Amniotic stem cell (primary cell): ENCODE measurements at regions not wholly inside any gene's neighbourhood (a gene's known extent, or its start where the extent isn't known, plus 50 kb on each side); places are given as distances from the start of the nearest gene placed in this dataset.

Experiments used
- DNase-seq: peaks from one replicate; lab custom pipeline; 2025; lab: John Stamatoyannopoulos, UW

DNA sequence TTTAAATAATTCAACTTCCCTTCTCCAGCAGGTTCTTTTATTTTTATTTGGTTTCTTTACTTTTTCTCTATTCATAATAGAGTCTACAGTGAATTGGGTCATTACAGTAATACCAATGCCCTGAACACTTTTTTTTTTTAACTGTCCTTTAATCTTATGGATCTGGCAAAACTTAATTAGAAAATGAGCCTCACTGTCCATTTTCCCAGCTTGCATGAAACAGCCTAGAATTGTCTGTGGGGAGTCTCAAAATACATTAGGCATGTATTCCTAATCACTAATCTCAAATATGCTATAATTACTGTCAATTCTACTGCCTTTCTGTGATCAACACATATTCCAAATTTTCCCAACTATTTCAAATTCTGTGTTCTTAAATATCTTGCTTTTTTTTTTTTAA lies 406.8 kb downstream of the ANXA1 start:
- no peak for DNase-seq

DNA sequence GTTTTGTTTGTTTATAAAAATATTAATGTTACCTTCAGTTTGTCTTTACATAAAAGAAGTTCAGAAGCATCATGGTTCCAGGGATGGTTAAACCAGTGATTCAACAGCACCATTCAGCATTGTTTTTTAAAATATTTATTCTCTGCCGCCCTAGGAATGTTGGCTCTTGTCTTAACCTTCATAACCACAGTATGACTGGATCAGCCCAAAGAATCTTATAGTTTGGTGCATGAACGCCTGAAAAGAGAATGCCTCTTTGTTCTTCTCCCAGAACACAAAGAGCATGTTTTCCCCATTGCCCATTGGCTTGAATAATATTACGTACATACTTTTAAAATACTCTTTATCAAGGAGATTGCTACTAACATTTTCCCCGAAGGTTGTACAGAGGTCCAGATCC lies 413.4 kb downstream of the ANXA1 start:
- DNase-seq, result no peak

DNA sequence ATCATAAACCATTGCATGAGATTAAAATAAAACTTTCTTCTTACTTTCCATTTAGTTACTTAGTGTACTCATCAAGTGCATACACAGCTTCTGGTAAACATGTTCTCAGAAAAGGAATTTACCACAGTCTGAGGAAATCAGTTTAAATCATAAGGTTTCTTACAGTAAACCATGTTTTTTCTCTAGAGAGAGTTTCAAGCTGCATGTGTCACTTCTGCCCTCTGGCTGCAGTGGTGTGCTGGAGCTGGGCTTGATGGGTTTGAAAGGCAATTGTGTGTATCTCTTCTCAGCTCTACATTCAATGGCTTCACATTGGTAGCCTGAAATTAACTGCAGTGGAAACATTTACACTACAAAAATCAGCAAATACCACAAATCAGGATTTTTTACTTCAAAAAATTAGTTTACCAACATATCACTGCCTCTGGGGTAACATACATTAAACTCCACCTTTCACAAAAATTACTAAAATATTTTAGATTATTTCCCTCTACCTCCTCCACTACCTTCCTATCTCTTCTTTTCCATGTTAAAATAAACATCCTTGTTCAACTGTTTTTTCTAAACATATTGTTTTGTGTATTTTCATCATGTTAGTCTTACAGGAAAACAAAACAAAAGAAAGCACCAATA lies 414.3 kb downstream of the ANXA1 start:
- DNase-seq, result no peak

DNA sequence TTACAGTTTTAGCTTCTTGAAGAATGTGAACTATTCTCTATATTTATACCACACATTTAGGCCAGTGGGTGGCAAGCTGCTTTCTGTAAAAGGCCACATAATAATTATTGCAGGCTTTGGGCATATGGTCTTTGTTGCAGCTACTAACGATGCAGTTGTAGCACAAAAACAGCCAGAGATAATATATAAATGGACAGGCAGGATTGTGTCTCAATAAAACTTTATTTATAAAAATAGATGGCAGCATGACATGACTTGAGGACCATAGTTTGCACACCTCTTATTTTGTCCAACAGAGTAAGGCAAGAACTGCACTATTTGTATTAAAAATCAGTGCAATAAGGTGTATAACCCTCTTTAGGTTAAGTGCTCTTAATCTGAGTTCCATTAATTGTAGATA lies 415.0 kb downstream of the ANXA1 start:
- no peak for DNase-seq

DNA sequence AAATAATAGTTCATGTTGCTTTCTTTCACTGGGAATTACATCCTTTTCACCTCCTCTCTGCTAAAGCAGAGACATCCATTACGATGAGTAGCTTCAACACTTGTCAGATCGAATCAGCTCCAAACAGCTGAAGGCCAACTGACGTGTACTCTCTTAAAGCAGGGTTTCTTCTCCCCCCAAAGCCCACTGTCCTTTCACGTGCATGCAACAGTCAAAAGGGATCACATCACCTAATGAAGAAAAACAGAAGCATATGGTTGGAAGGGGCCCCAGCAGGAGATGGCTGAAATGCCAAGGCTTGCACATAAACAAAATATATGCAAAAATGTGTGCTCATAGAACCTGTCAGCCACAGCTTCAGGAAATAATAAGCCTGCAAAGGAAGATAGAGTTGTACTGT lies 421.6 kb downstream of the ANXA1 start:
- DNase-seq, result no peak

DNA sequence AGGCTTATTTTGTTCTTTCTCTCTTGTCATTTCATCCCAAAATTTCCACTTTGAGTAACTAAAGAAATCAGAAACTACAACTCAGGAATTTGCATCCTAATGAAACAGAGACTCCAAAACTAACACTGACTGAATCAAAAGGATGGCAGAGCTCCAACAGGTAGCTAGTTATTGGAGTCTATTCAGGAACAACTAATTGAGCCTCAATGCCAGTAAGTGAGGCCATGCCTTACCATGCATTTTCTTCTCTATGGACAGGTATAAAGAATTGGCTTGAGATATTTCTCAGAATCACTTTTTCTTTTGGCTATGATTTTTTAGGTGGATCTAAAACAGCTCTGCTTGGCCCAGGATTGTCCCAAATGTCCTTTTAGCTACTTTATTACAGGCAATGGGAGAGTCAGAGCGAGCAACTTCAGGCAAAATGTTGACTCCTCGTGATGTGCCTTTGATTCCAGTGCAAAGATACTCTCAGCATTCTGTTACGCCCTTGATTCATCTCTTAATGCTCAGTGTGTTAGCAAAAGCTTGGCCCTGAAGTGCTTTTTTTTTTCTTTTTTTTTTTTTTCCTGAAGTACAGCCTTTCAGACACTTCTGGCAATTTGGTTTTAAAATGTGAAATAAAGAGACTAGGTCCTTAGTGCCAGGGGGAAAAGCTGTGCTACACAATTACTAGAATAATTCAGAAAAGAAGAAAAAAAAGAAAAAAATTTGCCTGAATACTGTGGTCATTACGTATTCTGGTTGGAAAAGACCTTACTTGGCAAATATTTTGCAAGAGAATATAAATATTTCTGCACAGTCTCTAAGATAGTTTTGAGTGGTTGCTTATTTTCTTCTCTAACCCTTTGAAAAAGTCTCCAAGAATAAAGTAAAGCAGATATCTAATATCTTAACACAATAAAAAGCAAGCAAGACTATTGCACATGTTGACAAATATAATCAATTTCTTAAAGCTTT lies 423.7 kb downstream of the ANXA1 start:
- no peak for DNase-seq

DNA sequence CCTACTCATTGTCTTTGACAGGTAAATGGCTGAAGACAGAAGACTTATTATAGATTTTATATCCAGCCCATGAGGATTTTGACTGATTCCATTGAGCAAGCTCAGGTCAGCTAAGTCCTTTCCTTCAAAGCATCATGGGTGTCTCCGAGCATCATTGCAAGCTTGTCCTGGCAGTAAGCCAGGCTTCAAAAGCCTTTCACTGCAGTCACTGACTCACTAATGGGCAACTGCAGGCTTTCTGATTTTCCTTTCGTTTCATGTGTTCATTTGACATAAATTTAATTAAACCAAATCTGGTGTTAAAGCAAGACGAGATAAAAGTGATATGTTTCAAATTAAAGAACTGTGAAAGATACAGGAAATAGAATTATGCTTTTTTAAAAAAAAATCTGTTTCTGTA lies 426.2 kb downstream of the ANXA1 start:
- DNase-seq, result no peak

DNA sequence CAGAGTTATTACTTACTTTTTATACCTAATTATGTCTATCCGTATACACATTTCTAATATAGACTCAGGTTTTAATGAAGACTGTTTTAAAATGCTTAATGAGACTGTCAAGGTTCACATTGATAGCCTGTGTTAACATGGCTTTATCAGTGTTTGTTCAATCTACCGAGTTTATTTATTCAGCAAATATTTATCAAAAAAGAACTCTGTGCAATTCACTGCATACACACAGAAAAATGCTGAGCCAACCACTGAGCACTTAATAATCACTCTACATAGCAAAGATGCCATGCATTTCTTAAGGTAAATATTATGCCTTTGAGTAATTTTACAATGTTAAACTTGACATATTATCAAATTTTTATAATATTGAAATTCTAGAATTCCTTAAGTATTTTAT lies 428.2 kb downstream of the ANXA1 start:
- no peak for DNase-seq

DNA sequence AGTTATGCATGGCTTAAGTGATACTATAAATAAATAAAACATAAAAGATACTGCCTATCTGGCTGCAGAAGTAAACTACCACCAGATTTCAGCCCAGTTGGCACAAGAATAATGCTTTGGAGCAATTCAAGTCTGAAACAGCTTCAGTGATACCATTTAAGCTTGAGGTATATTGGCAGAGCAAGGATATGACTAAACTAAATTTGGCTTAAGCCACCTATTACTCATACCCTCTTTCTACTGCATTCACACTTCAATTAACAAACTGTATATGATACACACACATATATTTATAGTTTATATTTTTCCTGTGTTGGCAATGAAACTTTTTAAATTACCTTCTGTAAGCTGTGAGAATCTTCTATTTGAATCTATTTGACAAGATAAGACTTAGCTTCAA lies 431.9 kb downstream of the ANXA1 start:
- DNase-seq, result no peak

DNA sequence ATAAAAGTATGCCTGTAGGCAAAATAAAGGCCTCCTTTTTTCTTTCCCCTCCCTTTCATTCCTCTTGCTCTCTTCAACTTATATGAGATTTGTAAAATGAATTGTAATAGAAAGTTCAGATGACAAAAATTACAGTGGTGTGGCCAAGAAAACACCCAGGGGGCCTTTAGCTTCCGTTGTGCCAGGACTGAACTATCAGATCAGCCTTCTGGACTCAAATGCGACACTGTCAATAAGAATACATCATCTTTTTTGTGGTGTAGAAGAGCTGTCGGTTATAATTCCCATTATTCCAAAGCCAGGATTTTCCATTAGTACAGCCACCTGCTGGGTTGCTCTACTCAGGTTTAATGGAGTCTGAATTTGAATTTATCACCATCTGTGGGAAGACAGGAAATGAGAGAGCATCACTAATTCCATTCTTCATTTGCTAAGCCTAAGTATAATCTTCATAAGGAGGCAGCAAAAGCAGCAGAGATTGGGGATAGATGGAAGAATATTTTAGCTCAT lies 443.4 kb downstream of the ANXA1 start:
- no peak for DNase-seq

DNA sequence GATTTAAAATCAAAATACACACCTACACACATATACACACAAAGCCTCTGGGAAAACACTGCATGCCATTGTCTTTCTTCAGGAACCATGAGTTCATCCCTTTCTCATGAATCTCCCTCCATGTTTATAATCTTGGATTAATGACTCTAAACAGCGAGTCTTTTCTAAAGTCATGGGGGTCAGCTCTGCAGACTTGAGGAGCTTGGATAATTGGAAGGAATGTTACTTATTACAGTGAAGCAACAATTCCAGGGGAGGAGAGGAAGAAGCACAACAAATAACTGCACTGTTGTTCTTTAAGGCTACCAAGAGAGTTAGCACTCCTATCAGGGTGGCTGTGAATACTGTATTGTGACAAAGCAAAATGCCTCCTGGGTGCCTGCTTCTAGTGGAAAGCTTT lies 444.7 kb downstream of the ANXA1 start:
- no peak for DNase-seq

DNA sequence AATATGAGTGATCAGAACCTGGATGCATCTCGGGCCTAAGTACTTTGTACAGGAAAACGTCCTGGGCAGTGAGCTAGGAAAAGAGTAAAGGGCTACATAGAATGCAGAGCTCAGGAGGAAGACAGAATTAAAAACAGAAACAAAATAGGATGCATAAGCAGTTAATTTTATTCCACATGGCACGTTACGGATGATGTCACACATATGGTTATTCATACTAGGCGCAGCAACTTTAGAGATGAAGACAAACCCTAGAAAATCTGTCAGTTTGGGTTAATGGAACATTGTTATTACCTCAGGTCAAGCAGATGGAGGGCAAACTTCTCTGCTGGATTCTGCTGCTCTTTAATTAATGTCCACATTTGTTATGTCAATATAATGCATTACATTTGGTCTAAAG lies 445.4 kb downstream of the ANXA1 start:
- DNase-seq, result no peak

DNA sequence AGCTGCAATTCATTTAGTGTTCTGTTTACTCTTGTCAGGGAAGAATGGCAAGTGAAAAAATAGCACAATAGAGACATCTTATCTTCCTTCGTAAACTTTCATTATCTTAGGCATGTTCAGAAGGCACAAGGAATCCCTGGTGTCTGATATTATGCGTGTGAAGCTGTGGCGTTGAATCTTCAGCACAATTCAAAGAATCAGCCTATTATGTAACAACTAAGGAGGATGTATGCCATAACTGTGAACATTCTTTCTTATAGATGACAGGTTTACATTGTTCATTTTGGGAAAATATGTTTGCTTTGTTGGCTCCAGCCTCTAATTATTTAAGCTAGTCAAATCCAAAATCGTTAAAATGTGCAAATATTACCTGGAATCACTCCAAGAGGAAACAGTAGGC lies 446.1 kb downstream of the ANXA1 start:
- DNase-seq, result no peak

DNA sequence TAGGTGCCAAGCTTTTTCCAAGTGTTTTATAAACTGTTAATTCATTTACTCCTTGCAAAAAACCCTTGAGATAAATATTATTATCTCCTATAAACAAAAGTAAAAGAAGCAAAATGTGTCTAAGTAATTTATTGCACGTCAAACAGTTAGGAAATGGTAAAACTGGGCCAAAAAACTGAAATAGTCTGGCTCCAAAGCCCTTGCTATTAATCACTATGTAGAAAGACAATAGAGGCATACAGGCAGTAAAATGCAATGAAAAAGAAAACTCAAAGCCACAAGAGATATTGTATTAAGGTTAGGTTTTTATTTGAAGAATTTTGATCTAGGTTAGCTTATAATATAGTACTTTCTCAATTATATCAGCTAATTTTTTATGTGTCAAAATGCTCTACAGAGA lies 457.7 kb downstream of the ANXA1 start:
- no peak for DNase-seq

DNA sequence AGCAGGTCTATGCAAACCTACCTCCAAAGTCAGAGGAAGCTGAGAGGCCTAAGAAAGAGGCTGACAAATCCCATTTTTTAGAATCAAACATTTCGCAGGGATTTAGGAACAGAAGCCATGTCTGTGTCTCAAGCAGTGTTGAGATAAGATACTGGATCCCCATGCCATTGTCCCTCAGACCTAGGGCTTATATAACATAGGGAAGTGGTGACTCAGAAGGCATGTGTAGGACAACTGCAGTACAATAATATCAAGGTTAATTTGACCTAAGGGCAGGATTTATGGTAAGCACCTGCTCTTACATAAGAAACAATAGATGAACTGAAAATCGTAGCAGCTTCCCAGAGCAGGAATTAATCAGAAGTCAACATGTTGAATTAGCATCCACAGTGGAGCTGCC lies 459.4 kb downstream of the ANXA1 start:
- no peak for DNase-seq

DNA sequence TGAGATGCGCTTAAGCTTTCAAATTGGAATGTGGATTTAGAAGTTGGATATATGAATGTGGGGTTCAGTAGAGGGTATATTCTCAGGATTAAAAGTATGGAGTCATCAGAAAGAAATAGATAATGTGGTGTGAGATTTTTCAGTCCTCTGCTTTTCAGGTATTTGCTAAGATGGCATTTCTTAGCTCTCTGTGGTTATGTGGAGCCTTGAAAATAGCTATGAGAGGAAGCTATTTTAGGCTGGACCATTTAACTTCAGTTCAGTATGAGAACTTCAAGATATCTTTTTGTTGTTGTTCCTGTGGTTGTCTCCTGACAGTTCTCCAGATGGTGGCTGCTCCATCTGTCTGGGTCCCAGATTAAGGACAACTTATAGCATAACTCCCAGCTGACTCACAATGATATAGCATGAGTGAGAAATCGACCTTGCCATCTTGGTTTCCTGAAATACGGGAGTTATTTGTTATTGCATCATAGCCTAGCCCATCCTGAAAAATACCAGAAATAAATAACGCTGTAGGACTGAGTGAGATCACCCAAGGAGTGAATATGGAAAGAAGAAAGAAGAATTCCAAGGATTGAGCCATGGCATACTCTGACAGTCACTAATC lies 461.5 kb downstream of the ANXA1 start:
- DNase-seq, result no peak

DNA sequence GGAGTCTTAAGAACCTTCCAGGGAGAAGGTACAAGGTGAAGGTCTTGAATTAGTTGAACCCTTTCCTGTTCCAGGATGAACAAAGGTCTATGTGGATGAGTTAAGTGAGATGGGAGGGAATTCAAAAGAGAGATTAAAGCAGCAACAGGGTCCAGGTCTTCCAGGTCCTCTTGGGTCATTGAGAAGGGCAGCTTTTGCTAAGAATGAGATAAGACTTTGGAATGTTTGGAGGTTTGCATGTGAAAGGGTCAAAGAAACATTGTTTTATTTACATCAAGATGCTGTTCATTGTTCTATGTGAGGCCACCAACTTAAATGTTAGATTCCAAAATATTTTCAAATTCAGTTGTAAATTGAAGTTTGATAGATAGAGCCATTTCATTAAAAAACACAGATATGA lies 463.9 kb downstream of the ANXA1 start:
- DNase-seq, result no peak

DNA sequence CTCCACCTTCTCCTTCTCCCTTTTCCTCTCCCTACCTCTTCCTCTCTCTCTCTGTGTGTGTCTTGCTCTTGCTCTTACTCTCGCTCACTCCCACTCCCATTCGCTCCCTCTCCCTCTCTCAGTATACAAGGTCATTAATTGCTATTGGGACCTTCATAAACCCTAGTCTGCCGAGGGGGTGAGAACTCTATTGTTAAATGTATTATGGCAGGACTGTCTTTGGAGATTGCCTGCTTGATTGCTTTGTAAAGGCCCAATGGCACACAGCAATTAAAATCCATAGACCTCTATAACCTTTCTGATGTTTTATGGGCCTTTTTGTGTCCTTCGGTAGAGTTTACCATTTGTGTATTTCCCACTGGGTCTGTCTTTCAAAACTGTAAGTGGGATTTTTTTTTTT lies 465.9 kb downstream of the ANXA1 start:
- DNase-seq, result no peak

DNA sequence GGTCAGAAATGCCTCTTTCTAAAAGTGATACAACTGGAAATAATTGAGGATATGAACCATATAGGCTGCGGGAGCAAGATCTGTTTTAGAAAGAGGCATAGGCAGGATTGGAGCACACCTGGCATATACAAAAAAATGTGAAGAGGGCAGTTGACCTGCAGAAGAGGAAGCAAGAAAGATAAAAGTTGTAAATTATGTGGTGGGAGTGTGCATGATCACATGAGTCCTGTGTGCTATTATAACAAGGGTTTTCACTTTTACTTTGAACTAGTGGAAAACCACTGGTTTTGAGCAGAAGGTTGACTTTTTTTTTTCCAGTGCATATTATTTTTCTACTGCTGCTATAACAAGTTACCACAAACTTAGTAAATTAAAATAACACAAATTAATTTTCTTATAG lies 489.3 kb downstream of the ANXA1 start:
- no peak for DNase-seq

DNA sequence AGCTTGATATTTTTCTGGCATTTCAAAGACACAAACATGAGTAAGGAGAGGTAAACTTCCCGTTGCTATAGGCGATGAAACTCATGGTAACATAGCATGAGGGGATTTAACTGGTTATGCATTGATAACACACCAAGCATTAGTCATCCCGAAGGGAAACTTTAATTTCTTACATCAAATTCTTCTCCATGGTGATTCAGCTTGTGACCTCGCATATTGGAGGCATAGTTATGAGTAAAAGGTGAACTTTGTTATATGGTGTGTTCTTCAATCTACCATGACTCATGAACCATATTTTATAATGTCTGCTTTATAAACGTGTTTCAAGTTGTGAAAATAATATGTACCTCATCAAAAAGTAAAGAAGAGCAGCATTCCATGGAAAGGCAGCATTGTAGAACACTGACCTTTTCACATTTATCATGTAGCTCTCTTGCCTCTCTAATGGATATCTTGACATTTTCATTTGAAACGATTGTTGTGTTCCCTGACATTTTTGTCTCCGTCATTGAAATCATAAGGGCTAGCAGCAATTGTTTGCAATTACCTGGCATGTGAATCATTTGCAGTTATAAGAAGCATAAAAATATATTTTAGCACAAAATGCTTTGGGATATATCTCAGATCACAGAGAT lies 491.8 kb downstream of the ANXA1 start:
- peak; percentile 62 for DNase-seq

DNA sequence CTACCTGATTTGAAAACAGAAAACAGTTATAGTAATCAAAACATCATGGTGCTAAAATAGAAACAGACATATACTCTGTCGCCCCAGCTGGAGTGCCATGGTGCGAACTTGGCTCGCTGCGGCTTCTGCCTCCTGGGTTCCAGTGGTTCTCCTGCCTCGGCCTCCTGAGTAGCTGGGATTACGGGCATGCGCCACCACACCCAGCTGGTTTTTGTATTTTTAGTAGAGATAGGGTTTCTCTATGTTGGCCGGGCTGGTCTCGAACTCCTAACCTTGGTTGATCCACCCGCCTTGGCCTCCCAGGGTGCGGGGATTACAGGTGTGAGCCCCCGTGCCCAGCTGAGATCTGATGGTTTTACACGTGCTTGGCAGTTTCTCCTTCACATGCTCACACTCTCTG lies 495.9 kb downstream of the ANXA1 start:
- DNase-seq, result no peak

DNA sequence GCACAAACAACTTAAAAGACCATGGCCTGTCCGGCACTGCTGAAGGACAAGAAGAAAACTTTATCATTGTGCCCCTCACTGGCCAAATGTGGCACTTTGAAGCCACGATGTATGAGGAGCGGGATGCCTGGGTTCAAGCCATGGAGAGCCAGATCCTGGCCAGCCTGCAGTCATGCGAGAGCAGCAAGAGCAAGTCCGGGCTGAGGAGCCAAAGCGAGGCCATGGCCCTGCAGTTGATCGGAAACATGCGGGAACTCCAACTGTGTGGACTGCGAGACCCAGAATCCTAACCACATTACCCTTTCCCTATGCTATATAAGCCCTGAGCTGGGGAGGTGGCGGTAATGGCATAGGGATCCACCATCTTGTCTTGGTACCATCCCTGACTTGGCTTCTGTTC lies 497.9 kb downstream of the ANXA1 start:
- DNase-seq, result no peak

DNA sequence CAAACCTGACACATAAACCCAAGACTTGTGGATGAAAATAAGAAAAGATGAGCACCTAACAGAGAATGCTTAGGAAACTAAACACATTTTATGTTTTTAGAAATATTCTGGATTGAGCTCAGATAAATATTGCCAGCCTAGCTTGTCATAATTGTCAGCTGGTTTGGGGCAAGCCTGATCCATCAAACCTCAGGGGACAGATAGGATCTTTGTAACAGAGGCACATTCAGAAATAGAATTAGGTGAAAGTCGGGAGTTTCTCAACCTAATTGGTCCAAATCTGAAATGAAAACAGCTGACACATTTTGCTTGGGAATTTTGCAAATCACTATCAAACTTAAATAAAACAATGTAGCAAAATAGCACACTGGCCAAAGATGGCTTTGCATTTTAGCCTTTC lies 503.7 kb downstream of the ANXA1 start:
- DNase-seq, result no peak
